H1 (cell line): ENCODE measurements at regions not wholly inside any gene's neighbourhood (a gene's known extent, or its start where the extent isn't known, plus 50 kb on each side); places are given as distances from the start of the nearest gene placed in this dataset.

Experiments used
- CTCF ChIA-PET: fragments of 300-600 bp; sonication (Branson Sonifier 250); formaldehyde crosslinking; loops from one replicate; lab custom pipeline; 2021; ENCODE audit not compliant: partially characterized antibody; lab: Charles Lee
- POLR2A ChIA-PET: fragments of 300-600 bp; sonication (Branson Sonifier 250); formaldehyde crosslinking; loops from one replicate; lab custom pipeline; 2021; ENCODE audit warnings: inconsistent platforms; ENCODE audit not compliant: partially characterized antibody; lab: Charles Lee
- DNase-seq, 2 experiments: peaks; one replicate each; pipeline versions ENCODE4 v3.0.0 to v3.0.0-alpha.2; 2010 to 2022; ENCODE audit warnings: low spot score in 2 of 2, low read depth in 1 of 2, mixed read lengths in 1 of 2
- FAIRE-seq: peaks from 2 replicates; lab custom pipeline; 2011; peaks lifted over from hg19 to GRCh38; lab: Jason Lieb, UNC
- H2AFZ ChIP-seq: 2 replicates; pipeline ENCODE4 v1.8.1; 2012; ENCODE audit warnings: low read length, inconsistent platforms
- H2AK5ac ChIP-seq: 2 replicates; pipeline ENCODE4 v1.6.1; 2013; ENCODE audit warnings: low read depth, low read length
- H2BK120ac ChIP-seq: replicated peaks from 2 replicates; pipeline ENCODE3; 2013; ENCODE audit warnings: low read depth, low read length, inconsistent platforms
- H2BK12ac ChIP-seq: 2 replicates; pipeline ENCODE4 v1.6.1; 2013; ENCODE audit warnings: low read depth, low read length
- H2BK15ac ChIP-seq: 2 replicates; pipeline ENCODE4 v1.6.1; 2013; ENCODE audit warnings: low read length
- H2BK20ac ChIP-seq: 2 replicates; pipeline ENCODE4 v1.6.1; 2013; ENCODE audit warnings: low read length
- H2BK5ac ChIP-seq: 2 replicates; pipeline ENCODE4 v1.6.1; 2013; ENCODE audit warnings: low read depth, low read length
- H3K14ac ChIP-seq: 2 replicates; pipeline ENCODE4 v1.6.1; 2013; ENCODE audit warnings: inconsistent platforms; ENCODE audit not compliant: insufficient read length
- H3K18ac ChIP-seq: 2 replicates; pipeline ENCODE4 v1.6.1; 2013; ENCODE audit warnings: low read length; ENCODE audit errors: extremely low read depth
- H3K23ac ChIP-seq: 2 replicates; pipeline ENCODE4 v1.6.1; 2013; ENCODE audit warnings: inconsistent platforms; ENCODE audit not compliant: insufficient read length
- H3K23me2 ChIP-seq: 2 replicates; pipeline ENCODE4 v1.6.1; 2013; ENCODE audit warnings: low read depth, low read length
- H3K27ac ChIP-seq: 2 replicates; pipeline ENCODE4 v1.6.1; 2011; ENCODE audit warnings: low read depth, low read length, inconsistent platforms
- H3K27me3 ChIP-seq, 4 experiments: replicated peaks in 1 of 4; 1 replicate in 1 of 4; 2 replicates in 3 of 4; pipeline versions ENCODE4 v1.6.1 to v1.8.1; 2011 to 2013; ENCODE audit warnings: low read length in 3 of 4, mild to moderate bottlenecking in 3 of 4, inconsistent platforms in 2 of 4, mixed read lengths in 2 of 4, moderate library complexity in 1 of 4; ENCODE audit not compliant: control insufficient read depth in 3 of 4, insufficient read depth in 3 of 4; ENCODE audit errors: extremely low read depth in 1 of 4
- H3K36me3 ChIP-seq, 4 experiments: 2 replicates each; pipeline versions ENCODE4 v1.6.1 to v1.8.1; 2011 to 2013; ENCODE audit warnings: mild to moderate bottlenecking in 4 of 4, low read length in 3 of 4, moderate library complexity in 2 of 4, control low read depth in 1 of 4, inconsistent platforms in 1 of 4; ENCODE audit not compliant: insufficient read depth in 4 of 4, control insufficient read depth in 2 of 4
- H3K4ac ChIP-seq: replicated peaks from 2 replicates; pipeline ENCODE3; 2013; ENCODE audit warnings: low read length, low read depth, mixed read lengths, inconsistent platforms; ENCODE audit not compliant: insufficient read length
- H3K4me1 ChIP-seq, 4 experiments: replicated peaks in 1 of 4; 1 replicate in 1 of 4; 2 replicates in 3 of 4; pipeline versions ENCODE4 v1.6.1 to v1.8.1; 2011 to 2013; ENCODE audit warnings: low read length in 3 of 4, inconsistent platforms in 2 of 4, mixed read lengths in 1 of 4; ENCODE audit not compliant: insufficient read depth in 4 of 4, control insufficient read depth in 3 of 4
- H3K4me2 ChIP-seq, 2 experiments: 2 replicates each; pipeline versions ENCODE4 v1.6.1 to v1.8.1; 2011 to 2013; ENCODE audit warnings: low read depth in 2 of 2, low read length in 2 of 2, control low read depth in 1 of 2, inconsistent platforms in 1 of 2, mild to moderate bottlenecking in 1 of 2; ENCODE audit not compliant: insufficient read depth in 1 of 2
- H3K4me3 ChIP-seq, 4 experiments: fragments of 200-600, 300-600 bp in 1 of 4; sonication (generic), shearing (Covaris generic), sonication (Bioruptor Twin) in 1 of 4; 2 replicates each; pipeline versions ENCODE4 v1.5.1 to v1.8.1; 2011 to 2016; ENCODE audit warnings: low read length in 4 of 4, low read depth in 3 of 4, control low read depth in 2 of 4, inconsistent platforms in 2 of 4, mild to moderate bottlenecking in 2 of 4, mixed read lengths in 1 of 4, moderate library complexity in 1 of 4; ENCODE audit not compliant: insufficient read depth in 2 of 4; ENCODE audit errors: extremely low read depth in 1 of 4
- H3K56ac ChIP-seq: replicated peaks from 2 replicates; pipeline ENCODE3; 2013; ENCODE audit warnings: low read depth, mild to moderate bottlenecking, mixed read lengths, low read length, inconsistent platforms; ENCODE audit not compliant: insufficient read length
- H3K79me1 ChIP-seq: 2 replicates; pipeline ENCODE4 v1.6.1; 2013; ENCODE audit warnings: low read depth, low read length, control low read depth
- H3K79me2 ChIP-seq, 2 experiments: 2 replicates each; pipeline versions ENCODE4 v1.6.1 to v1.8.1; 2012 to 2013; ENCODE audit warnings: low read length in 2 of 2, mild to moderate bottlenecking in 2 of 2, inconsistent platforms in 1 of 2; ENCODE audit not compliant: insufficient read depth in 2 of 2, control insufficient read depth in 1 of 2
- H3K9ac ChIP-seq, 4 experiments: replicated peaks in 1 of 4; 1 replicate in 1 of 4; 2 replicates in 3 of 4; pipeline versions ENCODE4 v1.6.1 to v1.8.1; 2011 to 2013; ENCODE audit warnings: low read depth in 3 of 4, low read length in 3 of 4, control low read depth in 2 of 4, mild to moderate bottlenecking in 2 of 4, moderate library complexity in 2 of 4, inconsistent platforms in 1 of 4; ENCODE audit errors: extremely low read depth in 1 of 4
- H3K9me3 ChIP-seq, 2 experiments: 2 replicates each; pipeline versions ENCODE4 v1.6.1 to v1.8.1; 2012 to 2013; ENCODE audit warnings: mild to moderate bottlenecking in 2 of 2, moderate library complexity in 2 of 2, control low read depth in 1 of 2, inconsistent platforms in 1 of 2, low read depth in 1 of 2, low read length in 1 of 2, mixed read lengths in 1 of 2; ENCODE audit not compliant: insufficient read depth in 2 of 2
- H4K20me1 ChIP-seq, 2 experiments: replicated peaks in 1 of 2; 2 replicates each; pipeline versions ENCODE3 to v1.8.1; 2011 to 2013; ENCODE audit warnings: inconsistent platforms in 2 of 2, low read length in 2 of 2, mild to moderate bottlenecking in 1 of 2; ENCODE audit not compliant: insufficient read depth in 2 of 2, control insufficient read depth in 1 of 2
- H4K5ac ChIP-seq: 2 replicates; pipeline ENCODE4 v1.6.1; 2013; ENCODE audit warnings: low read length, low read depth, mixed read lengths, inconsistent platforms; ENCODE audit not compliant: insufficient read length
- H4K8ac ChIP-seq: 2 replicates; pipeline ENCODE4 v1.8.0; 2013; ENCODE audit warnings: mild to moderate bottlenecking, moderate library complexity, low read length, inconsistent platforms; ENCODE audit not compliant: insufficient read depth; ENCODE audit errors: extremely low read depth
- H4K91ac ChIP-seq: replicated peaks from 2 replicates; pipeline ENCODE3; 2013; ENCODE audit warnings: low read length, mixed read lengths, inconsistent platforms; ENCODE audit not compliant: insufficient read length
- CHD2 ChIP-seq: IDR thresholded peaks from 2 replicates; pipeline ENCODE4 v1.6.1; 2012; ENCODE audit warnings: low read length, improper control_type of control experiment
- GABPA ChIP-seq: IDR thresholded peaks from 2 replicates; pipeline ENCODE4 v1.6.1; 2011; ENCODE audit warnings: mild to moderate bottlenecking, low read length, moderate library complexity, borderline replicate concordance; ENCODE audit not compliant: insufficient read depth
- NANOG ChIP-seq: IDR thresholded peaks from 2 replicates; pipeline ENCODE4 v1.6.1; 2011; ENCODE audit warnings: low read length, low read depth, mild to moderate bottlenecking, inconsistent platforms; ENCODE audit not compliant: insufficient read depth, poor library complexity, severe bottlenecking
- SP4 ChIP-seq: IDR thresholded peaks from 2 replicates; pipeline ENCODE4 v1.6.1; 2012; ENCODE audit warnings: low read length, inconsistent platforms
- SRF ChIP-seq: IDR thresholded peaks from 2 replicates; pipeline ENCODE4 v1.6.1; 2011; ENCODE audit warnings: mild to moderate bottlenecking, low read depth, low read length, moderate library complexity
- WGBS, 2 experiments: shearing (Covaris generic) in 1 of 2; methylation state at CpG; one replicate each; pipeline versions ENCODE4 v1.1.6 to v1.1.7; 2013 to 2015; ENCODE audit warnings: low lambda C conversion rate in 2 of 2, mixed read lengths in 2 of 2, inconsistent platforms in 1 of 2, low coverage in 1 of 2, missing lambda C conversion rate in 1 of 2; ENCODE audit not compliant: insufficient replicate concordance in 2 of 2, insufficient coverage in 1 of 2, insufficient read length in 1 of 2; ENCODE audit errors: extremely low coverage in 1 of 2, missing lambda C conversion rate in 1 of 2; 5-methylcytosine and 5-hydroxymethylcytosine counted together
- TF ChIP-seq, protein P1 (sequence below), 3 experiments: IDR thresholded peaks; 1 replicate in 2 of 3; 2 replicates in 1 of 3; pipeline versions ENCODE4 v1.5.1 to v1.6.1; 2011; ENCODE audit warnings: low read length in 3 of 3, mild to moderate bottlenecking in 3 of 3, inconsistent platforms in 2 of 3, low read depth in 1 of 3, moderate library complexity in 1 of 3; ENCODE audit not compliant: insufficient read depth in 1 of 3; ENCODE audit errors: control extremely low read depth in 1 of 3

DNA sequence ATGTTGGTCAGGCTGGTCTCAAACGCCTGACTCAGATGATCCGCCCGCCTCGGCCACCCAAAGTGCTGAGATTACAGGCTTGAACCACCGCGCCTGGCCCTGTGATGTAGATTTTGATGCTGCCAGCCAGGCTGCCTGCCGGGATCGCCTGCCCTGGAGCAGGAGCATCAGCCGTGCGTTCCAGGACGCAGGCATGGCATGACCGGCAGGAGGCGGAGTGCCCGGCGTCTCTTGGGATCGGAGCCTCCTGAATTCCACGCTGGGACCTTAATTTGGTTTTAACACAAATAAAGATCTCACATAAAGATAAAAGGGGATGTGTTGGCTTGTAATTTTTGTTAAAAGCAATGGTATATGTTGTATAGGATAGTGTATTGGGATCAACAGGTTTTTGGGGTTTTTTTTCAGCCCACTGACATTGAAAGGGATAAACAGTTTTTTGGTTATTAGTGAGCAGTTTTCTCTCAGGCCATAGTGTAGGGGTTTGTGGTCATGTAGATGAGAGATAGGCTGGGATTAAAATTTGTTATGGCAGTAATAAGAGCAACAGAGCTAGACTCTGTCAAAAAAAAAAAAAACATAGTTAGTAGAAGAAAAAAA is 1406.4 kb downstream of the UQCRFS1 start:
- H2BK12ac ChIP-seq = no peak overlapping the region
- CTCF ChIA-PET = no interaction called here
- no peak overlapping the region for H3K4me3 ChIP-seq
- no peak overlapping the region for H3K4me2 ChIP-seq
- no peak for TF ChIP-seq NANOG
- TF ChIP-seq SRF = no peak
- TF ChIP-seq SP4 = no peak
- no peak for TF ChIP-seq CHD2
- no peak for TF ChIP-seq GABPA
- TF ChIP-seq, protein P1, sequence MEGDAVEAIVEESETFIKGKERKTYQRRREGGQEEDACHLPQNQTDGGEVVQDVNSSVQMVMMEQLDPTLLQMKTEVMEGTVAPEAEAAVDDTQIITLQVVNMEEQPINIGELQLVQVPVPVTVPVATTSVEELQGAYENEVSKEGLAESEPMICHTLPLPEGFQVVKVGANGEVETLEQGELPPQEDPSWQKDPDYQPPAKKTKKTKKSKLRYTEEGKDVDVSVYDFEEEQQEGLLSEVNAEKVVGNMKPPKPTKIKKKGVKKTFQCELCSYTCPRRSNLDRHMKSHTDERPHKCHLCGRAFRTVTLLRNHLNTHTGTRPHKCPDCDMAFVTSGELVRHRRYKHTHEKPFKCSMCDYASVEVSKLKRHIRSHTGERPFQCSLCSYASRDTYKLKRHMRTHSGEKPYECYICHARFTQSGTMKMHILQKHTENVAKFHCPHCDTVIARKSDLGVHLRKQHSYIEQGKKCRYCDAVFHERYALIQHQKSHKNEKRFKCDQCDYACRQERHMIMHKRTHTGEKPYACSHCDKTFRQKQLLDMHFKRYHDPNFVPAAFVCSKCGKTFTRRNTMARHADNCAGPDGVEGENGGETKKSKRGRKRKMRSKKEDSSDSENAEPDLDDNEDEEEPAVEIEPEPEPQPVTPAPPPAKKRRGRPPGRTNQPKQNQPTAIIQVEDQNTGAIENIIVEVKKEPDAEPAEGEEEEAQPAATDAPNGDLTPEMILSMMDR (IDR thresholded peaks at IDR 0.05; ENCODE audit: control extremely low read depth in 1 of 3, insufficient read depth in 1 of 3, low read depth in 1 of 3, low read length in 3 of 3) = no peak
- no peak overlapping the region for H3K23ac ChIP-seq
- no peak overlapping the region for H3K4ac ChIP-seq
- peaks cover 0 to 4% (median 0%) of the 10 kb centered on the region in 4 experiments; a peak in 2 of 8 replicates for H3K36me3 ChIP-seq
- no peak overlapping the region for H2AFZ ChIP-seq
- no peaks in the 10 kb centered on the region for H3K4me1 ChIP-seq
- H4K91ac ChIP-seq = no peak overlapping the region
- H3K18ac ChIP-seq = no peak overlapping the region
- H3K27me3 ChIP-seq = no peaks in the 10 kb centered on the region
- POLR2A ChIA-PET = no interaction called here
- H3K9me3 ChIP-seq = peaks cover 3 to 22% of the 10 kb centered on the region in 2 experiments; a peak in 2 of 4 replicates
- H3K79me1 ChIP-seq = no peaks in the 10 kb centered on the region
- H3K56ac ChIP-seq = no peak overlapping the region
- 88% methylated on average over 15 of the region's 17 CpGs; no CpG with 5 or more reads in 1 of the 2 experiments for WGBS, 2 experiments
- H3K9ac ChIP-seq = no peak overlapping the region
- no peak overlapping the region for H3K27ac ChIP-seq
- no peak overlapping the region for H2BK120ac ChIP-seq
- no peak overlapping the region for H3K14ac ChIP-seq
- H2BK5ac ChIP-seq = no peak overlapping the region
- no peak overlapping the region for H2AK5ac ChIP-seq
- H4K20me1 ChIP-seq = peaks cover 0 to 1% of the 10 kb centered on the region in 2 experiments
- no peak overlapping the region for H4K8ac ChIP-seq
- no peak overlapping the region for H4K5ac ChIP-seq
- H3K79me2 ChIP-seq = no peaks in the 10 kb centered on the region
- H3K23me2 ChIP-seq = no peaks in the 10 kb centered on the region
- DNase-seq (no peak), FAIRE-seq (no peak)
- H2BK20ac ChIP-seq = no peak overlapping the region
- no peak overlapping the region for H2BK15ac ChIP-seq
